HG02678 (cell line): ENCODE measurements at regions not wholly inside any gene's neighbourhood (a gene's known extent, or its start where the extent isn't known, plus 50 kb on each side); places are given as distances from the start of the nearest gene placed in this dataset.

Source experiments
- ATAC-seq: cut with Tn5 transposase; IDR thresholded peaks from one replicate; pipeline ENCODE4 v1.9.1; 2021; ENCODE audit warnings: mild to moderate bottlenecking, moderate library complexity; ENCODE audit not compliant: unreplicated experiment

DNA sequence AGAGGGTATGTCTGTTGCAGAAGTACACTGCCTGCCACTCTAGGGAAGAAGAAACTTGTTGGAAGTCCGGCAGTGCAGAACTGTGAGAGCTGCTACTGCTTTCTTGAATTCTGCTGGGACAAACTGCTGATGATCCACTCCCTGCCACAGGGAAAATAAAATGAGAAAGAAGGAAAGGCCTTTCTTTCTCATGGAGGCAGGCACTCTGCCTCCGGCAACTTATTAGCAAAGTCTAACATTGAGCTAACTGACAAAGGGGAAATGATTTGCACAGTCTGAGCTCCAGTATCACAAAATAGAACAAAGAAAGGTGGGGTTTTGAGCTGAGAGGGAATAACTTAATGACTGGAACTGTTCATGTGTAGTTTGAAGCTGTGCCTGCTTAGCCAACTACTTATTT is 134.6 kb downstream of the AASDHPPT start:
- ATAC-seq, result no peak

DNA sequence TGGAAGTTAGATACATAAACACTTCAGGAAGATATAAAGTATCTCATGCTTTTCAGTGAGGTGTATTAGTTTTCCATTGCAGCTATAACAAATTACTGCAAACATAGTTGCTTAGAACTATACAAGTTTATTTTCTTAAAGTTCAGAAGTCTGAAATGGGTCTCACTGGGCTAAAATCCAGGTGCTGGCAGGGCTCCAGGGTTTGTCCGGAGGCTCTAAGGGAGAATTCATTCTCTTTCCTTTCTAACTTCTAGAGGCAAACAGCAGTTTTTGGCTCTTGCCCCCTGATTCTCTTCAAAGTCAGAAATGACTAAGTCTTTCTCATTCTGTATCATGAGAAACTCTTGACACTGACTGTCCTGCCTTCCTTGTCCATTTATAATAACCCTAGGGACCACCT is 138.8 kb downstream of the AASDHPPT start:
- ATAC-seq, result no peak

DNA sequence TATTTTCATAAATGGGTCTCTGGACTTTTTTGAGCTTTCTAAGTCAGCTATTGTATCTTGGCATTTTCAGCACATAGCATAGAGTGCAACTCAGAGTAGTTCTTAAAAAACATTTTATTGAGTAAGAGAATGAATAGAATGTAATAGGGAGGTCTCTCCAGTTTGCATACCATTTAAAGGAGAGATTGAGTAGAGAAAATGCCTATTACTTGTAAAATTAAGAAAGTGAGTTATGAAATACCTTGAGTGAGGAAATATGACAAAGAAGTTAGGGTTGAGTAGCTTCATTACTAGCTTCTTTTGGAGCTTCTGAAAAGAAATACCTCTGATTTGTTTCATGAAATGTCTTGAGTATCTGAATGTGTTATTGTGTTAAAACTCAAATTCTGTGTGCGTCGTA is 140.0 kb downstream of the AASDHPPT start:
- ATAC-seq, result no peak

DNA sequence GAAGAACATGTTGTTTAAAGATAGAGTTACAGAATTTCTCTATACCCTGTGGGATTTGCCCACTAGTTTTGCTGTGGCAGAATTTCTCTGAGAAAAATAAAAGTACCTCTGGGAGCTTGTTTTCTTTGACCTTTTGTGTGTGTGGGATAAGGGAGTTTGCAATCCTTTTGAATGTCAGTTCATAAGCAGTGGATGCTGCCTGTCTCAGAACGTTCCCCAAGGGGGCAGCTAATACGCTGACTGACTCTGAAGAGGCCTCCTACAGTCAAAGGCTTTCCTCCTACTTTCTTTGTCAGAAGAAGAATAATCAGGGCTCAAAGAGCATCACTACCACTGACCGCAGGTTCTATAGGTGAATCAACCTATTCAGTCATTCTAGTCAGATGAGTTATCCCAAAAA is 140.6 kb downstream of the AASDHPPT start:
- ATAC-seq, result no peak

DNA sequence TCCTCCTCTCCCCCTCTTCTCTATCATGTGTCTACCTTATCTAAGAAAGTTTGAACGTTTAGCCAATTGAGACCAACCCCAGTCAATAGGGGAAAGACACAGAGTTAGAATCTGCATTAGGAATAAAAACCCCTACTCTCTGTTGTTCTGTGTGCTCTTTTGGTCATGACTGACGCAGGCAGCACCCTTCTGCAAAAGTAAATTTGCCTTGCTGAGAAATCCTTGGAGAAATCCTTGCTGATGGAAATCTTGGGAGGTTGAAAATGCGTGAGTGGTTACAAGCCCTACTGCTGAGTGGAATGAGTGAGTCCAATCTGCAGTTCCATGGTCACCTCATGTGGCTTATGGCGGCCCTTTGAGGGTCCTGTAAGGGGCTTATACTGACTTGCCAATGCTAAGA is 145.2 kb downstream of the AASDHPPT start:
- ATAC-seq, result no peak

DNA sequence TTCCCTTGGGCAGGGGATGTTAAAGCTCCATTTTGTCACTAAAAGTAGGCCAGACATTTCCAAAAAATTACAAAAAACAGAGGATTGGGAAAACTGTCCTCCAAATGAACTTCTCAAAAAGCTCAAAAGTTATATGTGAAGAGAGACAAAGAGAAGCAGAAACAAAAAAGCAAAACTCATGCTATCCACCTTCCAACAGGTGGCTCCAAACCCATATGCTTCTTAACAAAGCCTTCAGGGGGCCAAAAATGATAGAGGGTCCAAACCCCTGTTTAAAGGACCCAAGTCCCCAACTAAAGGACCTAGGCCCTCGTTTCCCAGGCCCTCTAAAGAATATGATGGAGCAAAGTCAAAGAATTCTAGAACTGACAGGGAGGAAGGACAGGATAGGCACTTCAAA is 146.7 kb downstream of the AASDHPPT start:
- no peak for ATAC-seq

DNA sequence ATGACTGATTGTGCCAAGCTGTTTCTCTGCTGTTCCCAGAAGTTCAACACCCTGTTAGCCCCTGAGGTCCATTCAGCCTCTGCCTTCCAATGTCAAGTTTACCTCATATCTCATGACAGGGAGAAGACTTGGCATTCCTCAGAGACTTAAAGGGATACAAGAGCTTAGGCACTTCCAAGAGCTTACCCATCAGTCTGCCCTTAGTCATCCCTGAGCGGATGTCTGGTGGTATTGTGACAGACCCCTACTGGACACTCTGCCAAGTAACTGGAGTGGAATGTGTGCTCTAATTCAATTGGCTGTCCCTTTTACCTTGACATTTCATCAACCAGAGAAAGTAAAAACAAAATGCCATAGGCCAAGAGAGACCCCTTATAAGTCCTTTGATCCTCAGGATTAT is 151.5 kb downstream of the AASDHPPT start:
- no peak for ATAC-seq

DNA sequence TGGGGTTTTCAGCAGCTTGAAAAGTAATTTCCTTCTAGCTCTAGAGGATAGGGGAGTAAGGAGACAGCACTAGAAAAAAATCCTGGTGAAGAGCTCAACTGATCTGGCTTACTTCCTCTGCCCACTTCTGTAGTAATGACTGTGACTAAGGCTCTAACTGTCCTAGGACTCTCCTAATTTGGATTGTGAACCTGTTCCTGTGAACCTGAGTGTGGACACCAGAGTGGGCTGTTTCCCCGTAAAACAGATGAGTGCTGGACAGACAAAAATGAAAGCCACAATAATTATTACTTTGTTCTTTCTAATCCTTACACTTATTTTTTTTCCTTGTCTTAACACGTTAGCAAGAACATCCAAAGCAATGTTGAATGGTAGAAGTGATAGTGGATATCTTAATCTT is 154.1 kb downstream of the AASDHPPT start:
- ATAC-seq, result no peak

DNA sequence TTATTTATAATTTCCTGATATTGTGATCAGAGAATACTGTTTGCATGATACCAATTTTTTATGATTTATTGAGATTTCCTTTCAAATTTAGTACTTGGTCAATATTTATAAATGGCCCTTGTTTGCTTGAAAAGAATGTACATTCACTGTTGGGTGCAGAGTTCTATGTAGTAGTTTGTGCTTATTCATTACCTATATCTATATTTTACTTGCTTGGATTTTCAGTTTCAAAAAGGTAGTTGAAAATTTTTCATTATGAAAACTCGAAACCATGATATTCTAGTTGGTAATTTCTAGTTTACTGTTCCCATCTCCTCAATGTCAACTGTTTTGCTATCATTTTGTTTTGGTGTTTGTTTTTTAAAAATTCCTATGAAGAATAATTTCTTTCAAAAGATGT is 155.7 kb downstream of the AASDHPPT start:
- ATAC-seq, result no peak

DNA sequence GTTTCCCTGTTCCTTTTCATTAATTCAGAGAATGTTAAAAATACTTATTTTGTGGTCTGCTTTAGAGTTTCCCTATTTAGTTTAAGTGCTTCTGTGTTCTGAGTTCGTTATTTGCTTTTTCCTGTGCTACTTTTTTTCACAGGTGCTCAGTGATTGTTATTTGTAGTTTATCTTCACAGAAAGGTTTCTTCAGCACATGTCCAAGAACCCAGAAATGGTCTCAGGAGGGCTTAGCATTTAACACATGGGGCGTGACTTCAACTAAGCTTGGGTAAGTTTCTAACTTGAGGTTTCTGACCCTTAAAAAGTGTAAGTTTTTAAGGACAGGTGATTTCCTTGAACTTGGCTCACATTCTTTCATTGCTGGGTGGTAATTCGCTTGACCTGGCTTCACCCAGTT is 157.3 kb downstream of the AASDHPPT start:
- no peak for ATAC-seq

DNA sequence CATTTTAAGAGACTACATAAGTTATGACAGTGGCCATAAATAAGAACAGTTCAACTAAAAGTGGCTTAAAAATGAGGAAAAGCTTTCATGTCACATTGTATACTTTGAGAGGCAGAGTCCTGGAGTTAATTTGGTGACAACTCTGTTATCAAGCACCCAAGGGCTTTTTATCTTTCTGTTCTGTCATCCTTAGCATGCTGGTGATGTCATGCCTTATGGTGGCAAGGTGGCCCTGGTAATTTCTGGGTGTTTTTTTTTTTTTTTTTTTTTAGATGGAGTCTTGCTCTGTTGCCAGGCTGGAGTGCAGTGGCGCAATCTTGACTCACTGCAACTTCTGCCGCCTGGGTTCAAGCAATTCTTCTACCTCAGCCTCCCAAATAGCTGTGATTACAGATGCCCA is 158.8 kb downstream of the AASDHPPT start:
- no peak for ATAC-seq

DNA sequence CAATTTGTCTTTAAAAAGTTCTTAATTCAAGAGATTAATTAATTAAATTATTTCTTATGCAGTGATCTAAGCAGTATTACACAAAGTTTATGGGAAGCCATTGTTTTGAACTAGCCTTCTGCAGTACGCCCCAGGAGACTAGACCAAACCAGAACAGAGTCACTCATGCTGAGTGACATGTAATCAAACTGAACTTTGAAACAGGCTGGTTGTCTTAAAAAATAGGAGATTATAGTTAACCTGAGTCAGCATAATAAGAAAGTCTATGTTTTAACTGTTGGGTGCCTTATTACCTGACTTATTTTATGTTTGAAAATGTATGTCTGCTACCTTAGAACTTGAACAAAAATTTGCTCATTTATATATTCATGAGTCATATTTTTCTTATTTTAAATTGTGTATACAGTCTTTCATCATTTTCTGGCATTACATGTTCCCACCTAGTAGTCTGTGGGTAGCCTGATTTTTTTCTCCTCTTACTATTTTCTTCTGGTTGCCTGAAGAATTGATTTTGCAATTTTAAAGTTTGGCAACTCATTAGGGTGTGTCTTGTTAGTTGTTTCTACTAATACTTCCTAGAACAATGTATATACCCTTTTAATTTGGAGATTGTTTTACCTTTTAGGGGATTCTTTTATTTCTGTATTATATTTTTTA is 161.4 kb downstream of the AASDHPPT start:
- no peak for ATAC-seq

DNA sequence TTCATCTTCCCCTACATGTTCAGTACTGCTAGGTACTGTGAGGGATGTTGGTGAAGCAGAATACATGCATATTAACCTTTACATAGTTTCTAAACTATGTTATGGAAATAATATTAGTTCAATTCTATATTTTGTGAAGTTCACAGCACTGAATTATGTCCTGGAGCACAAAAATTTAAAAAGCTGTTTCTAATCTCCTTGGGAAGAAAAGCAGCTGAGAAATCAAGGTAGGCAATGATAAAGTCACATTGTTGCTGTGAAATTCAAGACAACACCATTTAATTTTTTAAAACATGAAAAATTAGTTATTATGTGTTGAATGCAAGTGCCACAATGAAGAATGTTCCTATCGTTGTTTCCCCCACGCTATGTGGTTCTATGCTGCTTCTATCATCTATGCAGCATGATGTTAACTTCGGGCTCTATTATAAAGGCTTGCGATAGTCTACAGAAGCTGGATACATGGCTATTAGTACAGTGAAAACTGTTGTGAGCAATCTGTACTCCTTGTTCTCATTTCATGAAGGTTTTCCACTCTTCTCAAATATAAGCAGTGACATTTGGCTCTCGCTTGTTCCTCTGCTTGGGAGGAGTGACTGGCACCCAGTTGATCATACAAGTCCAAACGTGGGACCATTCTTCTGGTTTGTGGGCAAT is 164.3 kb downstream of the AASDHPPT start:
- ATAC-seq, result no peak

DNA sequence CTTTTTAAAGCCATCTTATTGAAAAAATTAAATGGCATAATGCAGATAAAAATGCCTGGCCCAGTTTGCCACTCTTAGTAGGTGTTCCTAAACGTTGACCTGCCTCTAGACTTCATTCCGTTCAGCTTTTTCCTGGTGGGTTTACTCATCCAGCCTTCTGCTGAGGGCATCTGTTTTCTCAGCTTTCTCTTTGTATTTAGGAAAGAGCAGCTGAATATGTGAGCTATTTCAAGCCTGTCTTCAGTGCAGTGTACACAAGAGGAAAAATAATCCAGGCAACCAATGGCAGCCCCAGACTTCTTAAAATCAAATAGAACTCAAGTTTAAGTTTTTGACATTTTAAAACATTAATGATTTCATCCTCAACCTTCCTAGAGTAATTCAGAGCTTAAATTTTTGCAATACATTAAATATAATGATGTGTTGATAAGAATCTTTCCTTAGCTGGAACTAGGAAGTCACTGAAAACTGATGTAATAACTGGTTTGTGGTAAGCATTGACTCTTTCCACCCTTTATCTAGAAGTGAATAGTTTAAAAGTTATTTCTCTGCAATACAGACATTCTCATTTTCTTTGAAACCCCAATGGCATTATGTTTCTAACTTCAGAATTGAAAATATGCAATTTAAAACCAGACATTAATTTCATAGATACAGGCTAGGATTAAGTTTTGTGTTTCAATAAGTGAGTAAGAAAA is 165.4 kb downstream of the AASDHPPT start:
- no peak for ATAC-seq

DNA sequence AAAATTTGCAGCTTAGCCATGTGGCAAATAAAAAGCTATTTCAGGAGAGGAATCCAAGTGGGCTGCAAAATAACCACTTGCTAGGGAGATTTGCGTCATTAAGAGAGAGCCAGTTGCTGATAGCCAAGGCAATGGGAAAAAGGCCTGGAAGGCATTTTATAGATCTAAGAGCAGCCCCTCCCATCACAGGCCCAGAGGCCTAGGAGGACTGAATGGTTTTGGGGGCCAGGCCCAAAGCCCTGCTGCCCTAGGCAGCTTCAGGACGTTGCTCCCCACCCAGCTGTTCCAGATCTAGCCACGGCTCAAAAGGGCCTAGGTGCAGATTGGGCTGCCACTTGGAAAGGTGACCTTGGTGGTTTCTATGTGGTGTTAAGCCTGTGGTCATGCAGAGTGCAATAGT is 169.0 kb downstream of the AASDHPPT start:
- ATAC-seq, result no peak

DNA sequence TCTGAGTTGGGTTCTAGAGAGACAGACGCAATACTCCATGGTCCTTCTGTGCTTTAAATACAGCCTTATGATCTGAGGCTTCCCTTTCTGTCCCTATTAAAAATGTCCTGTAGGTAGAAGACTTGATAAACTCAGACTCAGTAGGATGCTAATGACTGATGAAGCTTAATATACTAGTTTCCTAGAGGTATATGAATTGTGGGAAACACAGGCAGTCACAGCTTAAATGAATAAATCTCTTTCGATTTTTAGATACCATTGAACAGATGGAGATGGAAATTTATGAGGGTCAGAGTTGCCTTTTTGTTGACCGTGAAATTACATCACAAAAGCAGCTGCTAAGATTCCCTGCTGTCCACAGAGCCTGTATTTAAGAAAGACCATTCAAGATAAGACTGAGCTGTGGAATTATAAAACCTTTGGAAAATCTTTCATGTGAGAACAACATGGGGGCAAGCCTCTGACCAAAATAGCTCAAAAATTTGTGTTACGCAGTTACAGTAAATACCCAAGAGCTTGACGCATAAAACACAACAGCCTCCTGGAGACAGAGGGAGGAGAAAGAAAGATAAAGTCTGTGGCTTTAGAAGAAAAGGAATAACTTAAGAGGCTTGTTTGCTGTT is 172.3 kb downstream of the AASDHPPT start:
- ATAC-seq, result no peak

DNA sequence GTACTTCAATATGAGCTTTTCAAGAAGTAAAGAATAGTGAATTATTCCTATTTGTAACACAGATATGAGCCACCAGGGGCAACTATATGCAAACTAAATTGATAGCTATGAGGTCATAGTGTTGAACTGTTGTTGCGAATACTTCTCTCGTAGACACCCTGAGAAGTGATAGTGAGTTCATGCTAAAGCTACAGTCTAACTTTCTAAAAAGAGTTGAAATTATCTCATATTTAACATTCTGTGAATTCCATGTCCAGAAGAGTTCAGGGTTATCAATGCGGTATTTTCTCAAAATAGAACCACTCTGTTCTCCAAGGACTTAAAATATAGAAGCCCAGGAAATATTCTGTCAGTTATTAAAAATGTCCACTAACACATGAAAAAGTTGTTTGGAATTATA is 185.4 kb downstream of the AASDHPPT start:
- no peak for ATAC-seq

DNA sequence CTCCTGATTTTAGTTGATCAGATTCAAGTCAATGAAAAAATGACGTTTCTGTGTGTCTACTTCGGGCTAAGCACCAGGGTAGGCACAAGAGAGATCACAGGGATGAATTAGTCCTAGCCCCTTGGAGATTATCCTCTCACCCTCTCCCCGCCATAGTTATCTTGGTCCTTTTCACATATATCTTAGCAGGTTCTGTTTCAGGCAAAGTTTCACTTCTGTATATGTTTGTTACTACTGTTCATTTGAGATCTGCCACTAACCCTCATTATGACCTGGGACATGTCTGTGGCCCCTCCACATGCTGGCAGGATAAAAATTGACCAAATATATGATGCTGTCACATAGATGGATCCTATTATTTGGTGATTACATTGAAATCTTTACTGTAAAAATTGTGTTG is 186.1 kb downstream of the AASDHPPT start:
- ATAC-seq, result no peak

DNA sequence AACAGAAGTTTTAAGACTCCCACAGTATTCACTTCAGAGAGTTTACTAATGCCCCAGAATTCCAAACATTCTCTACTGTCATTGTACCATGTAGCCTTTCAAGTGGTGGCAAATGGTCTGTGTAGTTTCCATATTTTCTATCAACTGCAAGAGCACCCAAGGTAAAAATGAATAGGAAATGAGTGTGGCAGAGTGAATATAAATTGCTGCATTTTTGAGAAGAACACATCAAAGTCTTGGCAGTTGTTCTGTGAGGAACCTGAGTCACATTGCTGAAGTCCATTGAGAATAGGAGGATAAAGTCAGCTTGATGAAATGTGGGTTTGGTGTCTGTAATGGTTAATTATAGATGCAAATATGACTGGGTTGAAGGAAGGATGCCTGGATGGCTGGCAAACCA is 193.6 kb downstream of the AASDHPPT start:
- ATAC-seq, result no peak

DNA sequence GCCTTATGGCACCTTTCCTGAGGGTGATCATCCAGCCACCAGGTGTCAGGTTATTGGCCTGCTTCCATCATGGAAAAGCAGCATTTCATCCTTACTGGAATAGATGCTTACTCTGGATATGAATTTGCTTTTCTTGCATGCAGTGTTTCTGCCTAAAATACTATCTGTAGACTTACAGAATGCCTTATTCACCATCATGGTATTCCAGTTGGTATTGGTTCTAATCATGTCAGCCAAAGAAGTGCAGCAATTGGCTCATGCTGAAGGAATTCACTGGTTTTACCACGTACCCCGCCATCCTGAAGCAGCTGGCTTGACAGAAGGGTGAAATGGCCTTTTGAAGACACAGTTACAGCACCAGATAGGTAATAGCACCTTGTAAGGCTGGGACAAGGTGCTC is 194.2 kb downstream of the AASDHPPT start:
- ATAC-seq, result no peak

DNA sequence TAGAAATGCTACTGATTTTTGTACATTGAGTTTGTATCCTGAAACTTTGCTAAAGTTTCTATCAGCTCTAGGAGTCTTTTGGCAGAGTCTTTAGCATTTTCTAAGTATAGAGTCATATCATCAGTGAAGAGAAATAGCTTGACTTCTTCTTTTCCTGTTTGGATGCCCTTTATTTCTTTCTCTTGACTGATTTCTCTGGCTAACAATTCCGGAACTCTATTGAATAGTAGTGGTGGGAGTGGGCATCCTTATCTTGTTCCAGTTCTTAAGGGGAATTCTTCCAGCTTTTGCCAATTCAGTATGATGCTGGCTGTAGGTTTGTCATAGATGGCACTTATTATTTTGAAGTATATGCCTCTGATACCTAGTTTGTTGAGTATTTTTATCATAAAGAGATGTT is 197.7 kb downstream of the AASDHPPT start:
- ATAC-seq, result no peak

DNA sequence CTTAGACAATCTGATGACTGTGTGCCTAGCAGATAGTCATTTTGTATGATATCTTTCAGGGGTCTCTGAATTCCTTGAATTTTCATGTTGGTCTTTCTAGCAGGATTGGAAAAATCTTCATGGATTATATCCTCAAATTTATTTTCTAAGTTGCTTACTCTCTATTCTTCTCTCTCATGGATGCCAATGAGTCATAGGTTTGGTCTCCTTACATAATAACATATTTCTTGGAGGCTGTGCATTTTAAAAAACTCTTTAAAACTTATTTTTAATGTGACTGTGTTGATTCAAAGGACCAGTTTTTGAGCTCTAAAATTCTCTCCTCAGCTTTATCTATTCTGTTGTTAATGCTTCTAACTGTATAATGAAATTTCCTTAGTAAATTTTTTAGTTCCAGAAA is 198.7 kb downstream of the AASDHPPT start:
- no peak for ATAC-seq
